GM18861 (cell line): ENCODE measurements at regions not wholly inside any gene's neighbourhood (a gene's known extent, or its start where the extent isn't known, plus 50 kb on each side); places are given as distances from the start of the nearest gene placed in this dataset.
A peak's percentile ranks its signal among the peaks of the same experiment; 100 is the strongest.

Source experiments
- ATAC-seq: cut with Tn5 transposase; IDR thresholded peaks from one replicate; pipeline ENCODE4 v1.9.1; 2021; ENCODE audit not compliant: unreplicated experiment

DNA sequence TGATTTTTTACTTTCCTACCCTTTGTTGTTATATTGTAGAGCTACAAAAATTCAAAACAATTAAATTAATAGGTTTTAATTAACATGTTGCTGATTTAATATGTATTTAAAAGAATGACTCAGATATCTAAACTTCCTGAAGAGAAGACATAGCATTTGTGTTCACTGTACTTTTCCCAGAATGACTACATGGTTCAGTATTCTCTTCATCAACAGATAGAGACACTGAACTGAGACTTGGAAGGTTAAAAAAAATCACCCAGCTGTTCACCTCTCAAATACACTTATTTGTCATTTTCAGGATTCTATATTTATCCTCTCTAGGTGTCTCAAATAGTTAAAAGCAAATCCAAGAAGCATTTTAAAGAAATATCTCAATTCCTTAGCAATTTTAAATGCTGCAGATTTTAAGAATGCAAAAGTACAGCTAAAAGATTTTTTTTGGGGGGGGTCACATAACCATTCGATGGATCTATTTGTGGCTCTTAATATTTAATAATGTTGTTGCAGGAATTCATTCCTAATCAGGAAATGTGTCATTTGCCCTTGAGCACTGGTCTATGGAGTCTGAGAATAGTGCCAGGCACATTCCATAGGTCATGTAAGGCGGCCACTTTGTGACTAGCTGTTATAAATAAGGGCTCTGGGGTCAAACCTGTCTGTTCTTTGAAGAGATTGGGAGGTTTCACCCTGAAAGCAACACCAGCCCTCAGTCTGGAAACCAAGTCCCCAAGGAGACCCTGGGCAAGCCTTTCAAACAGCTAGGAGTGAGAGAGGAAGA is 463.1 kb downstream of the NR2F1-AS1 start:
- no peak for ATAC-seq

GRCh38 chr5:93107805-93108520 is 473.1 kb downstream of the NR2F1-AS1 start:
- no peak for ATAC-seq

DNA sequence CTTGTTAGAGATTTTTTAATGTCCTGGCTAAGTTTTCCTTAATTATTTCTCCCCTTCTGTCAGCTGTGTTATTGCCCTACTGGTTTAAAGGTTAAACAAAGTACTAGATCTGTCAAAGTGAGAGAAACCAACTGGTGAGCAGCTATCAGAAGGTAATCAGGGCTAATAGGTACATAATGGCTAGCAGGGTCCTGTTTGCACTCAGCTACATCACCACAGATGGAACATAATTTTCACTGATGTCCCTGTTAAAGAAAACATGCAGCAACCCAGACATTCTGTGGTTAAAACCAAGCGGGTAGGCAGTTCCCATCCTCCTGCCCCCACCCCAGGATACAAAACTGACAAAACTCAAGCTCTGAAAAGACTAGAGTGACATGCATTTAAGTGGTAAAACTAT is 473.9 kb downstream of the NR2F1-AS1 start:
- ATAC-seq = no peak

DNA sequence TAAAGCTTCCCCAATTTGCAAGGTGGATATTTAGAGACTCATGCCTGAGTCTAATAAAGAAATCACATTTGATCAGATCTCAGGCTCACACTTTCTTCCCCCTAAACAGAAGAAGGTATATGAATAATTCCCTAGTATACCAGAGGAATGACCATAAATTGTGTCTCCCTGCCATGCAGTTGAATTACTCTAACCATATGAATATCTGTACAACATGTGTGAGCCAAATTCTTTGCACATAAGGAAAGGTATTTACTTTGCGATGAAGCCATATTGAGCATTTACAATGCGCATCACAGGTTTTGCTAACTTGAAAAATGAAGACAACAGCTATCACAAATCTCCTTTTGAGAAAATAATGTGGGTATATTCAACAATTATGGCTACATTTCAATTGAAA is 479.4 kb downstream of the NR2F1-AS1 start:
- no peak for ATAC-seq

DNA sequence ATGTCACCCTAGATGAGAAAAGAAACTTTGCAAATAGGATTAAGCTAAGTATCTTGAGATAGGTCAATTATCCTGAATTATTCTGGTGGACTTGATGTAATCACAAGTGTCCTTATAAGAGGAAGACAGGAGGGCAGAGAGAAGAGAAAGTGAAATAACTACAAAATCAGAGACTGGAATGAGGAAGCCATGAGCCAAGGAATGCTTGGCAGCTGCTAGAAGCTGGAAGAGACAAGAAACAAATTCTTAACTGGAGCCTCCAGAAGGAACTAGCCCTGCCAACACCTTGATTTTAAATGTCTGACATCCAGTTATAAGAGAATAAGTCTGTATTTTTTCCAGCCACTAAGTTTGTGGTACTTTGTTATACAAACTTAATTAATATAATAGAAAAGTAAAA is 480.0 kb downstream of the NR2F1-AS1 start:
- ATAC-seq = no peak

GRCh38 chr5:93100428-93100827 is 480.6 kb downstream of the NR2F1-AS1 start:
- ATAC-seq = no peak

DNA sequence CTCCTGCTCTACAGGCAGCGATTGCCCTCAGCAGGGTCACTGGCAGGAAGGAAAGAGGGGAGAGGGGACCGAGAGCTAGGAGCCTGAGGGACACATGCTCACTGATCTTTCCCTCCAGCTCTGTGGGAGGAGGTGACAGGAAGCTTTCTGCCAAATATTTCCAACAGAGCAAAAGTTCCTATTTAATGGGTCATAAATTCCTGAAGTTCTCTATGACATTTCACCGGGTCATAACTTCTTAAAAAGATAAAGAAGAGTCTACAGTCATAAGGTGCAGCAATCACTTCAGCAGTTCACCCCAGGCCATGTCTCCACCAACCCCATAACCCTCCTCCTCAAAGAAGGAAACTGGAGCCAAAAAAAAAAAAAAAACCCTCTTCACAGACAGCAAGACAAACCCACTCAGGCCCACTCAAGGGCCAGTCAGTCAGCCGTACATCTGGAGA is 481.1 kb downstream of the NR2F1-AS1 start:
- ATAC-seq = no peak

DNA sequence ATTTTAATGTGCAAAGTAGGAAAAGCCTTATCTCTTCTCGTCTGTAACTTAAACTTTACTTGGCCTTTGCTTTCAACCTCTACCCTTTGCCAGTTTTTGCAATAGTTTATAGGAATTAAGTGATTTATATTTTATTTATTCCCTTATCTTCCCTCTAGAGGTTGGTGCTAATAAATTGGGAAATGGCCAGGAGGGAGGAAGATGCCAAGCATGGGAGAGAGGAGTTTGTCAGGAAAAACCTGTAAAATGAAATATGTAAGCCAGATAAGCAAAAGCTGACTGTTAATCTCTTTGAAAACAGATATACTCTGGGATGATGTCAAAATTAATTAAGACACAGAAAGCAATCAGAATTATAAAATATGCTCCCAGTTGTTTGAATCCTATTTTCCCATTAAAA is 484.5 kb downstream of the NR2F1-AS1 start:
- ATAC-seq = no peak

DNA sequence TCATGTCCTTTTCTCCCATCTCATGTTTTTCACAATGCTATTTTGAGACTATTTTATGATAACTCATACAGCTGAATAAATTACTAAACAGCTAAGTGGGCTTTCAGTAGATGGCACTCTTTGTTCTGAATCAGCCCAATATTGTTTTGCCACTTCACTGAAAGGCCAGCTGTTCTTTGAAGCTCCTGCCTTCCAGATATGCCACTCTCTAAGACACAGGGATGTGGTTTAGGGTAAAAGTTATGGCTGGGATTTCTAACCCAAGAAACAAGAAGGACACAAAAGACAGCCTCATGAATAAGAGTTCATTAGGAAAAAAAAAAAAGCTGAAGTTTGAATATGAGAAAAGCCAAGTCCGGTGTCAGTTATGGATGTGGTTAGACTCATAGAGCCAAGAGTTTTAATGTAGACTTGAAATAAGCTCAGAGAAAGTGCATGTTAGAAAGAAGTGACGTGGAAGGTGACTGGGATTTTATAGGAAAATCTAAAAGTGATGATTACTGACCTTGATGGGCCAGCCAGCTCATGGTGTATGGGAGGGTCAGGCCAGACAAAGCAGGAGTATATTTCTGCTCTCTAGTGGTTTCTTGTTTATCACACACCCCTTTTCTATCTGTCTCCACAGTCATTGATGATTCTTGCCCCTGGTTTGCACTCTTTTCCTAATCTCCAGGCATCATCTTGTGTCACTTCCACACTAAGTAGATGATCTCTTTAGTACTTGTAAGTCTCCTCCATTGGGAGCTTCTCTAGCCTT is 488.5 kb downstream of the NR2F1-AS1 start:
- ATAC-seq = no peak

GRCh38 chr5:93090698-93091097 is 490.3 kb downstream of the NR2F1-AS1 start:
- ATAC-seq = no peak

DNA sequence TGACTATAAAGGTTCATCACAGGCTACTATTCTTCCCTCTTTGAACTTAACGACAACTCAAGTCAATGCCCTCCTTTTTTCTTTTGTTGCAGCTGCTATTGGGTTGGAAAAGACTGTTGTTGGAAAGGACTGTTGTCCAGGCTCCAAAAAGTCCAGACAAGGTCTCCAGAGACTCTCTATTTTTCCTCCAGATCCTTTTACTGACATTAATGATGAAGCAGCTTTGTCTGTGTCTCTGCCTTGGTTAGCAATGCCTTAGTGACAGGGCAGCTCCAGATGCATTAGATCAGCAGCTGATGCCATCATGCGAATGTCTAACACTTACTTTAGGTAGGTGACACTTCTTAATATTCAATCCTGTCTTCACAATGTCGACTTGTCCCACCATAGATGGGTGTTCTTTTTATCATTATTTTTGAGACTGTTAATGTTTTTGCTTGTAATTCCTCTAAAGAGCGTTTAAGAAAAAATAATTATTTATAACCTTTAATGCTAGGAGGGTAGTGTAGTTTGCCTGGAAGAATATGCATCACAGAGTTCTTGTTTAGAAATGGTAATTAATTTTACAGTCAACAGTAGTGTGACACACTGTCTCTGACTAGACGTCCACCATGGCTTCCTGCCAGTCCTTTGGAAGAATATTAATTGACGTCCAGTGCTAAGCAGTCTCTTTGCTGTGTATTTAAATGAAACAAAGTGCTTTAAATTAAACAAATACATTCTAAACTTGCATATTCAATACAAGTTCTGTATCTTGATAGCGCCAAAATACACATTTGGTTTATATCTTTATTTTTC is 492.2 kb downstream of the NR2F1-AS1 start:
- no peak for ATAC-seq

GRCh38 chr5:93087326-93087725 is 493.7 kb downstream of the NR2F1-AS1 start:
- no peak for ATAC-seq

DNA sequence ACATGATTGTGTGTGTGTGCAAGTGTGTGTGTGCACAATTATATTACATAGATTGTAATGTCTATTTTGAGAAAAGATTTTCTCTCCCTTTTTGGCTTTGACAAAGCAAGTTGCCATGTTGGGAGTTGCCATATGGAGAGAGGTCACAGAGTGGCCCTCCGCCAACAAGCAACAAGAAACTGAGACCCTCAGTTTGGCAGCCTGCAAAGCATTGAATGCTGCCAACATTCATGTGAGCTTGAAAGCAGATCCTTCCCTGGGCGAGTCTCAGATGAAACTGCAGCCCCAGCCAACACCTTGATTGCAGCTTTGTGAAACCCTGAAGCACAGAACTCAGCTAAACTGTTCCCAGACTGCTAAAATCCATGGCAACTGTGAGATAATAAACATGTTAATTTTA is 498.0 kb downstream of the NR2F1-AS1 start:
- no peak for ATAC-seq

GRCh38 chr5:93079046-93079445 is 502.0 kb downstream of the NR2F1-AS1 start:
- no peak for ATAC-seq

DNA sequence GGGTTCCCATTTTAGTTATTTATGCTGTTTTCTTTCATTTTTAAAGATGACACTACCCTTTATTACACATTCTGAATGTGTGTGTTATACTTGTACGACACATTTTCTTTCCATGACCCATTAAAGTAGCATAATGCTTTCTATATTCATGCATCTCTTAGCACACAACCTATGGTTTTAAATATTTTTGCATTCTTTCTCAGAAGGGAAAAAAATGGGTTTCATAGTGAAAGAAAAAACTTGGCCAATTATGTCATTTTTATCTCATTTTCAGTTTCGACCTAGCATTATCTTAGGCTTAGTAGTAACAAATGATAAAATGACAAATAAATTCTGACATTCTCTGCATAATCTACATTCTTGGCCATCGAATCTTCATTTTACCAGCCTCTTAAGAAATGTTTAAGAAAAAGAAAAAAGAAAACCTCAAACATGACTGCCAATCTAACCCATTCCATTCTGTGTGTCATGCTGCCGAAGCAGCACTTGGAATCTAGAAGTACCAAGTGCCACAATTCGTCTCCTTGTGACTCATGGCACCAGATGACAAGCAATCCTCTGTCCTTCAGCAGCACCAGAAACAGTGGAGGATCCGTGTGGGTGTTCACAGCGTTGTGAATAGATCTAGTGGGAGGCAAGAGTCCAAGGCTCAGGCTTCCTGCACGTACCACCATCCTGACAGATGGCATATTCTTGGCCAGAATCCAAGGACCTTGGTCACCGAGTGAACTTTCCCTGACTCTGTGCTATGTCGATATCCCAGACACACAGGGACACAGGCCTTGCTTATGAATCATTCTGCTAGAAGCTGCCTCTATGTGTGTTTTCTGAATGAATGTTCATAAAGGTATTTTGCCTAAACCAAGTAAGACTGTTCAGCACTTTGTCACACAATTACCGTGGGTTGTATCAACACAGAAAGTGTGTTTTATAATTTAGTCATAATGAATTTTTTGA is 502.7 kb downstream of the NR2F1-AS1 start:
- peak; percentile 68 for ATAC-seq

GRCh38 chr5:93076566-93076965 is 504.5 kb downstream of the NR2F1-AS1 start:
- no peak for ATAC-seq

GRCh38 chr5:93076096-93076495 is 504.9 kb downstream of the NR2F1-AS1 start:
- no peak for ATAC-seq

- ATAC-seq = no peak
These were observed 507.5 kb downstream of the NR2F1-AS1 start for GRCh38 chr5:93073547-93073946.

DNA sequence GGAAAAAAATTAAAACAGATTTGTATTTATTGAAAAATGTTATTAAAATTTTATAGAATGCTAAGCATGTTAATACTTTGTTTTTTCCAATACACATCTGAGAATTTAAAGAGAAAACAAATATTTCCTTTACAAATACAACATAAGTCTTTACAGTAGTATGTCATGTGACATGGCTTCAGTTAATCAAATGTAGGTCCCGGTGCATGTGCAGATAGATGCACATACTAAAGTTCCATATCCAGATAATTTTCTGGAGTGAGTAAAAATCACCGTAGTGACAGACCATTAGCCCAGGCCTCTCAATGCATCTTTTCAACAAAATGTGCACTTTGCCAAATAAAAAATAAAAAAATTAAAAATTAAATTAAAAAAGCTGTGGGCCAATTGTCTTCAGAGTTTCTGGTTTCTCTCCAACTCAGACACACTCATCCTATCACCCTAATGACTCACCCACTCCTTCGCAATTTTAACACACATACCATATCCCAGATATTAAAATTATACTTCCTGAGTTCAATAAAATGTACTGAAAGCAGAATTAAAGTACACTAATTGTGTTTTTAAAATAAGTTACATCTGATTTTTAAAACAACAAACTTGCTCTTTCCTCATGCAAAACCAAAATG is 508.1 kb downstream of the NR2F1-AS1 start:
- no peak for ATAC-seq
